ENCODE measurements at regions not wholly inside any gene's neighbourhood (a gene's known extent, or its start where the extent isn't known, plus 50 kb on each side); places are given as distances from the start of the nearest gene placed in this dataset.

- TF ChIP-seq ZNF274 (IDR thresholded peaks at IDR 0.05; ENCODE audit: low read depth, low read length) (no peak), YY1 (IDR thresholded peaks at IDR 0.05; ENCODE audit: insufficient read depth, insufficient read length) (no peak)
Observed at GRCh38 chr4:147015491-147015890, 69.8 kb upstream of the TTC29 start.

All from NT2/D1 (cell line).